T-cell (primary cell): ENCODE measurements at regions not wholly inside any gene's neighbourhood (a gene's known extent, or its start where the extent isn't known, plus 50 kb on each side); places are given as distances from the start of the nearest gene placed in this dataset.

ENCODE experiments used
- ATAC-seq, 4 experiments: fragments of 200-7000 bp in 3 of 4; fragments of 150-1000 bp in 1 of 4; cut with Tn5 transposase; replicated peaks in 1 of 4; 1 replicate in 3 of 4; 2 replicates in 1 of 4; pipeline ENCODE4 v1.10.0; 2021; ENCODE audit warnings: moderate library complexity in 3 of 4, mild to moderate bottlenecking in 2 of 4, moderate number of reproducible peaks in 1 of 4
- CTCF ChIA-PET, 2 donors: fragments of 300-600 bp; sonication (Branson Sonifier 250); formaldehyde crosslinking; loops; one replicate each; lab custom pipeline; 2022; ENCODE audit warnings: antibody characterized with exemption in 2 of 2; lab: Charles Lee
- POLR2A ChIA-PET, 2 donors: fragments of 300-600 bp; sonication (Branson Sonifier 250); formaldehyde crosslinking; loops; one replicate each; lab custom pipeline; 2022; ENCODE audit warnings: antibody characterized with exemption in 2 of 2; lab: Charles Lee
- DNase-seq, 35 experiments: peaks; one replicate each; pipeline versions ENCODE4 v3.0.0 to v3.0.0-alpha.2; 2013 to 2023
- H3K27ac ChIP-seq: one replicate; pipeline ENCODE4 v1.5.1; 2013; ENCODE audit warnings: low read length
- H3K27me3 ChIP-seq, 2 experiments: replicated peaks in 1 of 2; 1 replicate in 1 of 2; 2 replicates in 1 of 2; pipeline versions ENCODE4 v1.6.1 to v1.7.0; 2013; ENCODE audit warnings: low read length in 1 of 2, mixed read lengths in 1 of 2; ENCODE audit not compliant: control insufficient read depth in 2 of 2, insufficient read depth in 2 of 2; ENCODE audit errors: extremely low read depth in 1 of 2
- H3K36me3 ChIP-seq, 2 donors: 1 replicate in 1 of 2; 2 replicates in 1 of 2; pipeline versions ENCODE4 v1.6.1 to v1.7.0; 2013; ENCODE audit warnings: low read length in 1 of 2; ENCODE audit not compliant: control insufficient read depth in 2 of 2, insufficient read depth in 1 of 2; ENCODE audit errors: extremely low read depth in 1 of 2
- H3K4me1 ChIP-seq, 2 experiments: 1 replicate in 1 of 2; 2 replicates in 1 of 2; pipeline versions ENCODE4 v1.6.1 to v1.7.0; 2013; ENCODE audit warnings: low read length in 2 of 2, mixed read lengths in 1 of 2; ENCODE audit not compliant: insufficient read depth in 2 of 2, control insufficient read depth in 1 of 2; ENCODE audit errors: extremely low read depth in 1 of 2
- H3K4me3 ChIP-seq, 2 donors: 1 replicate in 1 of 2; 2 replicates in 1 of 2; pipeline versions ENCODE4 v1.5.1 to v1.7.0; 2013; ENCODE audit warnings: mild to moderate bottlenecking in 2 of 2, low read length in 1 of 2, moderate library complexity in 1 of 2; ENCODE audit not compliant: control insufficient read depth in 1 of 2; ENCODE audit errors: extremely low read depth in 1 of 2
- H3K9me3 ChIP-seq: 2 replicates; pipeline ENCODE4 v1.7.0; 2013
- H3K27ac Mint-ChIP-seq, 2 donors: one replicate each; pipeline ENCODE4 v1.8.0; 2020 to 2021; ENCODE audit warnings: mild to moderate bottlenecking in 2 of 2, mixed read lengths in 2 of 2
- H3K27me3 Mint-ChIP-seq, 2 donors: one replicate each; pipeline ENCODE4 v1.8.0; 2021 to 2022; ENCODE audit warnings: mixed read lengths in 2 of 2
- H3K36me3 Mint-ChIP-seq: one replicate; pipeline ENCODE4 v1.8.0; 2021; ENCODE audit warnings: mixed read lengths
- H3K4me1 Mint-ChIP-seq, 3 donors: one replicate each; pipeline ENCODE4 v1.8.0; 2020 to 2022; ENCODE audit warnings: mixed read lengths in 3 of 3, mild to moderate bottlenecking in 1 of 3
- H3K4me3 Mint-ChIP-seq, 3 donors: one replicate each; pipeline ENCODE4 v1.8.0; 2020 to 2022; ENCODE audit warnings: mild to moderate bottlenecking in 3 of 3, mixed read lengths in 3 of 3, moderate library complexity in 3 of 3
- H3K9me3 Mint-ChIP-seq, 3 donors: one replicate each; pipeline ENCODE4 v1.8.0; 2020 to 2022; ENCODE audit warnings: mixed read lengths in 3 of 3
- WGBS: methylation state at CpG from one replicate; pipeline ENCODE4 v1.1.5; 2013; ENCODE audit warnings: missing lambda C conversion rate; ENCODE audit not compliant: insufficient coverage; 5-methylcytosine and 5-hydroxymethylcytosine counted together

- no peak overlapping the region for H3K4me3 ChIP-seq
- H3K9me3 ChIP-seq = no peaks in the 10 kb centered on the region
- peaks cover 33 to 70% (median 35%) of the 10 kb centered on the region in 3 donors for H3K4me1 Mint-ChIP-seq
- no peak overlapping the region for H3K27ac ChIP-seq
- no peaks in the 10 kb centered on the region for H3K36me3 Mint-ChIP-seq
- DNase-seq (no peak), ATAC-seq (no peak)
- no peak overlapping the region for H3K4me3 Mint-ChIP-seq
- no peaks in the 10 kb centered on the region for H3K27me3 Mint-ChIP-seq
- H3K27ac Mint-ChIP-seq = peak overlapping the region; percentile 64 to 65
- peaks cover 0 to 5% (median 0%) of the 10 kb centered on the region in 3 donors for H3K9me3 Mint-ChIP-seq
- H3K27me3 ChIP-seq = no peaks in the 10 kb centered on the region
- 88% methylated on average over 3 of the region's 4 CpGs for WGBS
- POLR2A ChIA-PET = no interaction called here
- H3K4me1 ChIP-seq = peaks cover 14 to 40% of the 10 kb centered on the region in 2 experiments
- CTCF ChIA-PET = no interaction called here
- peaks cover 0 to 3% of the 10 kb centered on the region in 2 donors for H3K36me3 ChIP-seq
Observed at GRCh38 chr10:1935912-1936311, 198.6 kb upstream of the ADARB2 start.

GRCh38 chr10:1933215-1933614, 195.9 kb upstream of the ADARB2 start:
- peaks cover 0 to 3% of the 10 kb centered on the region in 2 donors for H3K36me3 ChIP-seq
- peak overlapping the region in 1 of 2 donors; percentile 75 for H3K27ac Mint-ChIP-seq
- H3K4me1 Mint-ChIP-seq = peaks cover 17 to 43% (median 18%) of the 10 kb centered on the region in 3 donors
- H3K27me3 Mint-ChIP-seq = no peaks in the 10 kb centered on the region
- no peak for DNase-seq
- no peak overlapping the region for H3K27ac ChIP-seq
- H3K4me1 ChIP-seq = peaks cover under 1 to 23% of the 10 kb centered on the region in 2 experiments
- no peaks in the 10 kb centered on the region for H3K27me3 ChIP-seq
- H3K4me3 Mint-ChIP-seq = peak overlapping the region in 2 of 3 donors; percentile 52 to 62
- ChIA-PET CTCF (no interaction called here), POLR2A (no interaction called here)
- ATAC-seq = no peak
- H3K36me3 Mint-ChIP-seq = no peaks in the 10 kb centered on the region
- no peaks in the 10 kb centered on the region for H3K9me3 Mint-ChIP-seq
- H3K4me3 ChIP-seq = no peak overlapping the region
- WGBS = 87% methylated on average over 8 of the region's 16 CpGs
- H3K9me3 ChIP-seq = no peaks in the 10 kb centered on the region

- Histone ChIP-seq H3K4me3 (no peak overlapping the region), H3K27me3 (no peaks in the 10 kb centered on the region), H3K27ac (no peak overlapping the region), H3K4me1 (peaks cover 0 to 23% of the 10 kb centered on the region in 2 experiments), H3K36me3 (peaks cover 0 to 3% of the 10 kb centered on the region in 2 donors), H3K9me3 (no peaks in the 10 kb centered on the region)
- POLR2A ChIA-PET = no interaction called here
- Mint-ChIP-seq H3K27me3 (peaks cover 0 to 1% of the 10 kb centered on the region in 2 donors), H3K36me3 (no peaks in the 10 kb centered on the region), H3K9me3 (no peaks in the 10 kb centered on the region), H3K4me1 (peaks cover 14 to 41% (median 15%) of the 10 kb centered on the region in 3 donors), H3K27ac (peak overlapping the region; percentile 72 to 75), H3K4me3 (peak overlapping the region; percentile 52 to 62 (median 52))
- ATAC-seq (peak; percentile 31 to 75 (median 62)), DNase-seq (peak in 12 of 35 experiments; percentile 4 to 40 (median 12))
- 63% methylated on average over 4 of the region's 13 CpGs for WGBS
- CTCF ChIA-PET = no interaction called here
Observed at GRCh38 chr10:1932692-1933094, 195.4 kb upstream of the ADARB2 start.

- WGBS = 86% methylated on average over 3 of the region's 7 CpGs
Observed at GRCh38 chr10:1928606-1929005, 191.3 kb upstream of the ADARB2 start.

GRCh38 chr10:1923998-1924397, 186.7 kb upstream of the ADARB2 start:
- WGBS = 100% methylated on average over 3 of the region's 12 CpGs
- Histone ChIP-seq H3K27me3 (peaks cover 0 to 2% of the 10 kb centered on the region in 2 experiments), H3K4me1 (peaks cover 0 to 9% of the 10 kb centered on the region in 2 experiments), H3K36me3 (no peaks in the 10 kb centered on the region), H3K27ac (no peak overlapping the region), H3K9me3 (no peaks in the 10 kb centered on the region), H3K4me3 (no peak overlapping the region)
- H3K36me3 Mint-ChIP-seq = peaks cover 3% of the 10 kb centered on the region
- CTCF ChIA-PET = no interaction called here
- H3K27ac Mint-ChIP-seq = no peak overlapping the region
- H3K27me3 Mint-ChIP-seq = peaks cover 4 to 6% of the 10 kb centered on the region in 2 donors
- DNase-seq = no peak
- no peak for ATAC-seq
- no peaks in the 10 kb centered on the region for H3K9me3 Mint-ChIP-seq
- H3K4me3 Mint-ChIP-seq = no peak overlapping the region
- peaks cover 5 to 23% (median 14%) of the 10 kb centered on the region in 3 donors for H3K4me1 Mint-ChIP-seq
- POLR2A ChIA-PET = no interaction called here

More at GRCh38 chr10:1928606-1929005, 191.3 kb upstream of the ADARB2 start:
- ChIA-PET POLR2A (no interaction called here), CTCF (no interaction called here)
- no peak for DNase-seq
- ATAC-seq = no peak
- no peak overlapping the region for H3K4me3 Mint-ChIP-seq
- Histone ChIP-seq H3K36me3 (no peaks in the 10 kb centered on the region), H3K27me3 (no peaks in the 10 kb centered on the region), H3K4me1 (peaks cover 0 to 17% of the 10 kb centered on the region in 2 experiments), H3K9me3 (no peaks in the 10 kb centered on the region), H3K27ac (no peak overlapping the region), H3K4me3 (no peak overlapping the region)
- peaks cover 0 to 1% of the 10 kb centered on the region in 2 donors for H3K27me3 Mint-ChIP-seq
- no peaks in the 10 kb centered on the region for H3K36me3 Mint-ChIP-seq
- H3K9me3 Mint-ChIP-seq = no peaks in the 10 kb centered on the region
- H3K4me1 Mint-ChIP-seq = peaks cover 13 to 21% (median 18%) of the 10 kb centered on the region in 3 donors
- H3K27ac Mint-ChIP-seq = no peak overlapping the region

GRCh38 chr10:1923586-1923985, 186.3 kb upstream of the ADARB2 start:
- ATAC-seq (peak in 2 of 4 experiments; percentile 56 to 67), DNase-seq (peak in 12 of 35 experiments; percentile 6 to 58 (median 22))
- Histone ChIP-seq H3K4me1 (peaks cover 0 to 9% of the 10 kb centered on the region in 2 experiments), H3K9me3 (no peaks in the 10 kb centered on the region), H3K27me3 (peaks cover 0 to 2% of the 10 kb centered on the region in 2 experiments), H3K36me3 (no peaks in the 10 kb centered on the region), H3K4me3 (no peak overlapping the region), H3K27ac (no peak overlapping the region)
- H3K36me3 Mint-ChIP-seq = peaks cover 3% of the 10 kb centered on the region
- no peak overlapping the region for H3K4me3 Mint-ChIP-seq
- CTCF ChIA-PET = no interaction called here
- no peak overlapping the region for H3K27ac Mint-ChIP-seq
- H3K9me3 Mint-ChIP-seq = no peaks in the 10 kb centered on the region
- peaks cover 4 to 6% of the 10 kb centered on the region in 2 donors for H3K27me3 Mint-ChIP-seq
- H3K4me1 Mint-ChIP-seq = peaks cover 5 to 23% (median 14%) of the 10 kb centered on the region in 3 donors
- WGBS = 67% methylated on average over 7 of the region's 8 CpGs
- POLR2A ChIA-PET = no interaction called here
